NOMO-1 treated with dmso at 0.1 percent for 144 hours (cell line): ENCODE measurements at regions not wholly inside any gene's neighbourhood (a gene's known extent, or its start where the extent isn't known, plus 50 kb on each side); places are given as distances from the start of the nearest gene placed in this dataset.
A peak's percentile ranks its signal among the peaks of the same experiment; 100 is the strongest.
"Not testable (repeated sequence)": the region's sequence is repeated elsewhere in the genome, so short reads cannot be mapped to it uniquely, and the experiment has no call there.

ENCODE experiments used
- DNase-seq: peaks from one replicate; lab custom pipeline; 2025; ENCODE audit not compliant: unreplicated experiment; lab: John Stamatoyannopoulos, UW

DNA sequence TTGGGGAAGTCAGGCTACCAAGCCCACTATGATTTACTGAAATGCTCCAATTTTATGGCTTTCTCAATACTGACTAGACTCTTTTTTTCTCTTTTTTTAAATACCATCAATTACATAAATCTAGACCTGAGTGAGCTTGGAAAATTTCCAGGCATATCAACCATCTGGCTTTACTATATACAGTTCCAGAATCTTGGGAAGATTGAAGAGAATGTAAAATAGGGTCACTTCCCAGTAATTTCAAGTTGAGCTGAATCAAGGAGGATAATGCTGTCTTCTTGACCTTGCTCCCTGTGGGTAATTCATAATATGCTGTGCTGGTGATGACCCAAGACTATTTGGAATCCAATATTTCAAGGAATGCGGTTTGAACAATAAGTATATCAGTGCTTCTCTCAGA is 108.1 kb downstream of the MAP3K21 start:
- DNase-seq, result no peak

DNA sequence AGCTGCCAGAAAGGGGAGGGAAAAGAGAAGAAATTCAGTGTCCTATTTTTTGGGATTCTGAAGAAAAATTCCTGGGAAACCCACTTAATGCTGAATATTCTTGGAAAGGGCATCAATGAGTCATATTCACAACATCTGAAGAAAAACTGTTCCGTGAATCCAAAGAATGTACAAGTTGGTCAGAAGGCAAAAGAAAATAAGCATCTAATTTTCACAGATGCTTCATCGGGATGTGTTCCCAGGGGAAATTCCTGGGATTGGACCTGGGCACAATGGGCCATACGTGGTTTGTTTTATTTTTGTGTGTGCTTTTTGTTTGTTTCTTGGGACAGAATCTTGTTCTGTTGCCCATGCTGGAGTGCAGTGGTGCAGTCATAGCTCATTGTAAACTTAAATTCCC is 112.2 kb downstream of the MAP3K21 start:
- no peak for DNase-seq

DNA sequence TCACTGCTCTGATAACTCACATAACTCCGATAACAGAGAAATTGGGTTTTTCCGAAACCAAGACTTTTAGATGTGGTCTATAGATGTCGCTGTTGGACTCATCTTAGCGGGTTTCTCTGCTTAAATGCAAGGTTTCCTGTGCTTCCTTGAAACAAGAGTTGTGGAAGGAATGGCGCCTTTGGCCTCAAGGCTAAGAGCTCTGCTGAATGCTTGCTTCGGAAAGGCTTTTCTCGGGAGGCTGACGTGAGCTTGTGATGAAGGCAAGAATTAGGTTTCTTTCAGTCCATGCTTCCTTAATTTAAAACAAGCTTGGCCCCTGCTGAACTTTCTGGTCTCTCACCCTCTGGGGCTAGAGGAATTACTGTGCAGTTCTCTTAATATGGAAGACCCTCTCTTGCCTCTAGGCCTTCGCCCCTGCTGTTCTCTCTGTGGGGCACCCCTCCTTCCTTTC is 113.5 kb downstream of the MAP3K21 start:
- peak; percentile 2 for DNase-seq

DNA sequence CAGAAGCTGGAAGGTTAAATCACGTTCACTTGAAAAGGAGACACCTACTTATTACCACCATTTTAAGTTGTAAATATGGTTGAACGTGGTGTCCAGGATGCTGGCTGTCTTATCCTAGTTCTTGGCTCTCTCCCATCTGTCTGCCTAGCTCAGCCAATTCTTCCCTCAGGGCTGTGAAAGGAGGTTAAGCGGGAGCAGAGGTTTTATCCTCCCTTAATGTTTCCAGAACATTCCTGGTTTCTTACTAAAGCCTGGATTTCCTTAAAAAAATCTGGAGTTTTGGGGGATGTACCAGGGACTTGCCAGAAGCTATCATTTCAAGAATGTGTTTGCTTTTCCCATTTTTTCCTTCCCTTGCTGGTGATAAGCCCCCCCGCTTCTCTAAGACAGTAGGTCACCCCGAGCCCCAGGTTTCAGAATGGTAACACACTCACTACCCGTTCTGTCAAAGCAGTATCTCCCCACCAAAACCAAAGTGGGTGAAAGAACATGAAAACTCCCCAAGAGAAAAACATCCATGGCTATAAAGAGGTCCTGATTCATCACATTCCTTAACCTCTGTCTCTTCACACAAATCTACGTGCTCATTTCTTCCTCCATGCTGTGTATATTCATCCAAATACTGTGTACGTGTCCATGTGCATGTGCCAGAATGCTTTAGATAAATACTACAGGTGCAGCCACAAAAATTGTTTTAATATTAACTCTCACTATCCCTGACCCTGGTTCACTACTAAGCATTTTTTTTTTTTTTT is 114.7 kb downstream of the MAP3K21 start:
- no peak for DNase-seq

DNA sequence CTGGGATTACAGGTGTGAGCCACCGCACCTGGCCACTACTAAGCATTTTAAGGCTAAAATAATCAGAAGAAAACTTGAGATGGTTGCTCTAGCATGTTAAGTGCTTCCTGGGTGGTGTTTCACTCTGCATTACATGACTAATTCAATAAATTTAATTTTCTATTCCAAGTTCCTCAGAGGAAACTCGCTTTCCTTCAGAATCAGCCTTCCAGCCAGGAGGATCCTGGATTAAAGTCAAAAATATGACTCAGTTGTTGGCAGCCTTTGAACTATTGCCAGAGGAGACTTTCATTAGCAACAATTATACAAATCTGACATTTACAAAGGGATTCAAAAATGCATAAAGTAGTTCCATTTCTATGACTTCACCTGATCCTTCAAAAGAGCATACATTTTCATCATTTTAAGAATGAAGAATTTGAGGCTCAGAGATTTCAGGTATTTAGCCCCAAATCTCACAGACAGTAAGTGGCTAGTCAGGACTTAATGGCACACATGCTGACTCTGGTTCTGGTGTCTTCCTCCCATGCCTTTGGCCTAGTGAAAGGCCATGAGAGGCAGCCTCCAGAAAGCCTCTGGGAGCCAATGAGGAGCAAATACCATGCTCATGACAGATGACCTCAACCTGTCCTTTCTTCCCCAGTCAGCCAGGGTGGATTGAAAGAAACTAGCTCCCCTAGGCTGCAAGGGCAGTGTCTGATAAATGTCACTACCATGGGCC is 115.7 kb downstream of the MAP3K21 start:
- no peak for DNase-seq

DNA sequence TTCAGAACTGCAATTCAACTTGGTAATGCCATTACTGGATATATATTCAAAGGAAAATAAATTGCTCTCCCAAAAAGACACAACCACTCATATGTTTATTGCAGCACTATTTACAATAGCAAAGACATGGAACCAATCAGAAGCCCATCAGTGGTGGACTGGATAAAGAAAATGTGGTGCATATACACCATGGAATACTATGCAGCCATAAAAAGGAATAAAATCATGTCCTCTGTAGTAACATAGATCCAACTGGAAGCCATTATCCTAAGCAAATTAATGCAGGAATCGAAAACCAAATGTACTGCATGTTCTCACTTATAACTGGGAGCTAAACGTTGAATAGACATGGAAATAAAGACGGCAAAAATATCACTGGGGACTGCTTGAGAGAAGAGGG is 117.0 kb downstream of the MAP3K21 start:
- no peak for DNase-seq

DNA sequence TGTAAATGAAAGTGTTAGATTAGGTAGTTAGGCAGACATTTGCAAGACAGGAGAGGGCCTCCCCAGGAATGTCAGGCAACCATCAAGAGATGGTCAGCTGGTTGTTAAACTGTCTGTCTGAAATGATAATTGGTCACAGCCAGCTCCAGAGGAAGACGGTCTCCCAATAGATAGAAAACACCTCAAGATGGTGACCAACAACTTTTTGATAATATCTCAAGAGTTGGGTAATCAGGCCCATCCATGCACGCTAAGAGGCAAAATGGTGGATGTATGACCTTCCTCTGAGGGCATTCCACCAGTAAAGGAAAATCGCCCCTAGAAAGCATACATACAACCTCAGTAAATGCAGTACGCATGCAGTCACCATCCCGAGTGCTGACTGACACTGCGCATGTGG is 118.2 kb downstream of the MAP3K21 start:
- no peak for DNase-seq

DNA sequence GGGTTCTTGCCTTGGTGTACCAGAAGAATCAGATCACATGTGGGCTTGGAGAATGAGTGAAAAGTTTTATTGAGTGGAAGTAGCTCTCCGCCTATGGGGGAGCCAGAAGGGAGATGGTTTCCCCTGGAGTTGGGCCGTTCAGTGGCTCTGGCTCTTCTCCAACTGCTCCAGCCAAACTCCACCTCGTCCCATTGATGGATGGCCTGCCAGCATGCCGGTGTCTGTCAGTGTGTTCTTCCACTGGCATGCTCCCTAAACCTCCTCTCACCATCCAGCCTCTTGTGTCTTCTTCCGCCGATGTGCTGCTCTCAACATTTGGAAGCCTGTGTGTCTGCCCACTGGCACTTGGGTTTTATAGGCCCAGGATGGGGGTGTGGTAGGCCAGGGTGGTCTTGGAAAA is 119.4 kb downstream of the MAP3K21 start:
- no peak for DNase-seq

DNA sequence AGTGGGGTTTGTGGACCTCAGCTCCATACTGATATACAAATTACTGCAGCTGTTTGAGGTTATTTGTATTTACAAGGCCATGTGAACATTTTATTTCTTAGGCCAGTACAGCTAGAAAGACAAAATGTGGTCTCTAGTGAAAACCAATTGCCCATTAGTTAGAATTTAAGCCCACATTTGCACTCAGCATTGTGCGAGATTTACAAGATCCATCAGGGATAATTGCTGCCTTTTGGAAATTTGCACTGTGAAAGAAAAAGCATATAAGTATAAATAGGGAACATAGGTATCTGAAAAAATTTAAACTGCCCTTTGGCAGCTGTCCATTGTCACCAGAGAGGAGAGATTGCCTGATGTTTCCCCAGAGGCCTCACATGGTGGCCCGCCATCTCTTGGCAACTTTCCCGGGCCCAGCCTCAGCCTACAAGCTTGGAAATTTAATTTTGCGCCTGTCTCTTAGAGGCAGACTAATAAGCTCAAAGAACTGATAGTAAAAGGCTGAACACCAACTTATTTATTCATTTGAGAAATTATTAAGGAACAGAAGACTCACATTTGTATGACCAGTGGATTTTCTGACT is 120.7 kb downstream of the MAP3K21 start:
- no peak for DNase-seq

DNA sequence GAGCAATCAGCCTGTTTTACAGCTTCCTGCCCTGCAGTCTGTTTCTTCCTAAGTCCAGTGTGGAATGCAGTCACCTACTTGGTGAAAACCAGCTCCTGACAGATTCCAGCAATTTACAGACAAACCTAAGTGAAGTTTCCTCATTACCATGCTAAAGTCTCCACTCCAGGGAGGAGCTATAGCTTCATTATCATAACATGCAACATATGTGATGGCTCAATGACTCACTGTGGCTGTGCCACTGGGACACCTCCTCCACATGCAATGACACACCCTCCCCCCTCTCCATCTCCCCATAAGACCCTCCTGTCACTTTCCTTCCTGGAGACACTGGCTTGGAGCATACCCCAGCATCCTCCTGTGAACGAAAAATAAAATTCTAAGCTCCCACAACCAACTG is 125.2 kb downstream of the MAP3K21 start:
- DNase-seq, result no peak

DNA sequence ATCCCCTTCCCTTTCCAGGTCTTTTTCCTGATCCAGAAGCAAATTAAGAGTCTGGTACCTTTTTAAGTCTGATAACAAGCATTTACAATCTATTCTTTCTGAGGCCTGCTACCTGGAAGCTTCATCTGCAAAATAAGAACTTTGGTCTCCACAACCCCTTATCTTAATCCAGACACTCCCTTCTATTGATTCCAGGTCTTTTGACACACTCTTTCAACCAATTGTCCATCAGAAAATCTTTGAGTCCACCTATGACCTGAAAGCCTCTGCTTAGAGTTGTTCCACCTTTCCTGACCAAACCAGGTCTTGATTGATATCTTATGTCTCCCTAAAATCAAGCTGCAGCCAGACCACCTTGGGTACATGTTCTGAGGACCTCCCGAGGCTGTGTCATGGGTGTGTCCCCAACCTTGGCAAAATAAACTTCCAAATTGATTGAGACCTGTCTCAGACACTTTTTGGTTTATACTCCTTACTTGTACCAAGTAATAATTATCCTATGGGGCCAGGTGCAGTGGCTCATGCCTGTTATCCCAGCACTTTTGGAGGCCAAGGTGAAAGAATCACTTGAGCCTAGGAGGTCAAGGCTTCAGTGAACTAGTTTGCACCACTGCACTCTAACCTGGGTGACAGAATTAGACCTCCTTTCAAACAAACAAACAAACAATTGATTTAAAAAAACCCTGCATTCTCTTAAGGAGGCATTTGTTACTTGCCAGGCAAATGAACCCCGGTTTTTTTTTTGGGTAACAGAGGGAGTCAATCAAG is 126.1 kb downstream of the MAP3K21 start:
- no peak for DNase-seq

DNA sequence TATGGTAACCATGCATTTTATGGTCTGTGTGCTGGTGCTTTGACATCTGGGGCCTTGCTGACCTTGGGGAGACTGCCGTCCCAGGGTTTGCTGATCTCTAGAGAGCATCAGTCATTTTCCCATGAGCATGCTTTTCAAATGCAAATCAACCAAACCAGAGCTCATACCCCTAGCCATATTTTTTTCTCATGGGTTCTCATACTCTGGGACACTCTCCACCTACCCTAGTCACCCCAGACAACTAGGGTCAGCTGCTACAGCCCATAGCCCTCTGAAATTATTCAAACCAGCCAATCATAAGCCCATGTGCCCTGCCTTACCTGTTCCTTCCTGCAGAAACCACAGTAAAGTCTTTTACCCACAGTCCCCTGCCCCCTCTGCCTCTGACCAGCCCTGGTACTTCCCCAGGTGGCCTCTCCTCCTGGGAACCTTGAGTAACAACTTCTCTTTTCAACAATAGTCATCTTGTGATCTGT is 132.0 kb downstream of the MAP3K21 start:
- no peak for DNase-seq

DNA sequence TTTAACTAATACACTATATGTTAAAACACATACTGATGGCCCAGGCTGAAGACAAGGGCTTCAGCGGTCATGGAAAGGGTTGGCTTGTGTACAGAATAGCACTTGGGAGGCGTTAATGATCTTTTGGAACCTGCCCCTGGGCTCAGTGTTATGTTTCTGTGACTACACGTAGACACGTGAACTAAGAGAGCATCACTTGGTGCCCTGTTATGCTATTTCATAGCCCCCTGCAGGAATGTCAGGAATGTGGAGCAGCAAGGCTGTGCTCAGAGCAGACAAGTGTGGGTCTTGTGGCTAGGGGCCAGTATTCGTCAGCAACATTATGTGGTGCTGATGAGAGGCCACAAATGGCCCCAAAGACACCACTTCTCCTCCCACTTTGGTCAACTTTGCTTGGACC is 132.4 kb downstream of the MAP3K21 start:
- DNase-seq, result no peak

DNA sequence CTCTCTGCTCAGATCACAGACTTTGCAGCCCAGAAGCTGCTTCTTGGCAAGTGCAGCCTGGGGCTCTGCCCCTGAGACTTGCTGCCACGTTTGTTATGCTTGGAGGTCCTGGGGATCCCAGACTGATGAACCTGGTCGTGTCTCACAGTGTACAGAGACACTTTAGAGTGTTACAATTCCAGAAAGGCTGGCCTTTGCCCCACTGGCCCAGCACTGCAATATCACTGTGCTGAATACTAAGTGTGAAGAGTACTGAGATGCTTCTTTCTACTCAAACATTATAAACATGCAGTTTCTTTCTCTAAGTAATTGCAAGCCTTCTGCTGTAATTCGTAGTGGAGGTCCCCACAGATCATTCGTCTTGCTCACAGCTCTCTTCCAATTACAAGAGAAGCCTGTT is 133.2 kb downstream of the MAP3K21 start:
- DNase-seq, result no peak

DNA sequence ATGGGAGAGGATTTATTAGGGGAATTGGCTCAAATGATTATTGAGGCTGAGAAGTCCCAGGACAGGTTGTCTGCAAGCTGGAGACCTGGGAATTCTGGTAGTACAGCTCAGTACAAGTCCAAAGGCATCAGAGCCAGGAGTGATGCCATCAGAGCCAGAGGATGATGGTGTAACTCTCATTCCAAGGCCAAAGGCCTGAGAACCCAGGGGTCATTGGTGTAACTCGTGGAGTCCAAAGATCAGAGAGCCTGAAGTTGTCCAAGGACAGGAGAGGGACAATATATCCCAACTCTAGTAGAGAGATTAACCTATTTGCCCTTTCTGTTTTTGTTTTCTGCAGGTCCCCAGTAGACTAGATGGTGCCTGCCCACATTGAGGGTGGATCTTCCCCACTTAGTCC is 134.3 kb downstream of the MAP3K21 start:
- DNase-seq, result no peak

DNA sequence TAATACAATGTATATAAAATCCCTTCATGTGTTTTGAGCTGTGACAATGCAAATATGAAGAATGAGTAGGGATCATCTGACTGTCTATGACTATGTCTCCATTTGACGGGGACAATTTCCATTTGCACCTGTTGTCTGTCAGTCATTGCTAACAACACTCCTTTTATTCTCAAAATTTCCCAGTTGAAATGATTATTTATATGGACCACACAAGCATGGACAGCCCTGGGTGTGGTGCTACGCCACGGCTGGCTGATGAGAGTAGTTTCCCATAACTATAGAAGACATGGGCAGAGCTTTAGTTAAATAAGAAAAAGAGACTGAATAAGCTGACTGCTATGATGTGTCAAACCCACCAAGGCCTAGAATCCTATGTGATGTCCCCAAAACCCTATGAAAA is 135.8 kb downstream of the MAP3K21 start:
- DNase-seq, result no peak

DNA sequence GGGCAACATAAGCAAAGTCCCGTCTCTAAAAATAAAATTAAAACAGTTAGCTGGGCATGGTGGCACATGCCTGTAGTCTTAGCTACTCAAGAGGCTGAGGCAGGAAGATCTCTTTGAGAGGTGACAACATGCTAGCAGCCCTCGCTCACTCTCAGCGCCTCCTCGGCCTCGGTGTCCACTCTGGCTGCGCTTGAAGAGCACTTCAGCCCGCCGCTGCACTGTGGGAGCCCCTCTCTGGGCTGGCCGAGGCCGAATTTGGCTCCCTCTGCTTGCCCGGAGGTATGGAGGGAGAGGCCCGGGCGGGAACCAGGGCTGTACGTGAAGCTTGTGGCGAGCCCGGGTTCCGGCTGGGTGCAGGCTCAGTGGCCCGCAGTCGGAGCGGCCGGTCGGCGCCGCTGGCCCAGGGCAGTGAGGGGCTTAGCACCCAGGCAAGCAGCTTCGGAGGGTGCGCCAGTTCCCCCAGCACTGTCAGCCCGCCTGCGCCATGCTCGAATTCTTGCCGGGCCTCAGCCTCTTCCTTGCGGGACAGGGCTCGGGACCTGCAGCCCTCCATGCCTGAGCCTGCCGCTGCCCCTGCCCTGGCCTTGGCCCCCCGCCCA is 138.3 kb downstream of the MAP3K21 start:
- DNase-seq, result no peak

DNA sequence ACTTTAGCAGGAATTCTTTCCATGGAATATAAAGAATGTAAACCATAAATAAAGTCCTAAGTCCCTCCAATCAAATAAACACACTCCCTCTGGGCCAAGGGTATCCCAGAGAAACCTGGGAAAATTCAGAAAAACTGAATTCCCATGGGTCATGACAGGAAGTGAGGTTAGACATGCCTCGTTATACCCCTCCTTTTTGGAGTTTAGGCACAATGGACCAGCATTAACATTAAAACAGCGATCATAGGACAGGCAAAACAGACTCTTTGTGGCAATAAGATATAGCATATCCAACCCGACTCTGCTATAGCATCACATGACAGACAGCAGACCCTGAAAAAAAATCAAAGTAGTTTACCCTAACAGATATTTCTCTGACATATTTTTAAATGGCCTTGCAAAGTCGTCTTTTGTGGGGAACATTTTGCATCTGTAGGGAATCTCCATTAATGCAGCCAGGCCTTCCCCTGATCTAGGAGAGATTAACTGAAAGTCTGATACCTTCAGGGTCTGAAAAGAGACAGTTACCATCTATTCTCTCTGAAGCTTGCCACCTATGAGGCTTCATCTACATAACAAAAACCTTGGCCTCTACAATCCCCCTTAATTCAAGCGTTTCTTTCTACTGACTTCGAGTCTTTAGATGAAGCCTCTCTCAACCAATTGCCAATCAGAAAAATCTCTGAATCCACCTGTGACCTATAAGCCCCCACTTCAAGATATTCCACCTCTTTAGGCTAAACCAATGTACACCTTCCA is 143.0 kb upstream of the KCNK1 start:
- DNase-seq, result no peak

DNA sequence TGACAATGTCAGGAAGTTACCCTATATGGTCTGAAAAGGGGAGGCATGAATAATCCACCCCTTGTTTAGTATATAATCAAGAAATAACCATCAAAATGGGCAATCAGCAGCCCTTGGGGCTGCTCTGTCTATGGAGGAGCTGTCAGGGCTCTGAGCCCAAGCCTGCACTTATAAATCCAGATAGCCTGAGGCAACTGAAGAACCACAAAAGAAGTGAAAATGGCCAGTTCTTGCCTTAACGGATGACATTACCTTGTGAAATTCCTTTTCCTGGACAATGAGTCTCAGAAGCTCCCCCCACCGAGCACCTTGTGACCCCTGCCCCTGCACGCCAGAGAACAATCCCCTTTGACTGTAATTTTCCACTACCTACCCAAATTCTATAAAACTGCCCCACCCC is 142.1 kb upstream of the KCNK1 start:
- DNase-seq, result not testable (repeated sequence)

DNA sequence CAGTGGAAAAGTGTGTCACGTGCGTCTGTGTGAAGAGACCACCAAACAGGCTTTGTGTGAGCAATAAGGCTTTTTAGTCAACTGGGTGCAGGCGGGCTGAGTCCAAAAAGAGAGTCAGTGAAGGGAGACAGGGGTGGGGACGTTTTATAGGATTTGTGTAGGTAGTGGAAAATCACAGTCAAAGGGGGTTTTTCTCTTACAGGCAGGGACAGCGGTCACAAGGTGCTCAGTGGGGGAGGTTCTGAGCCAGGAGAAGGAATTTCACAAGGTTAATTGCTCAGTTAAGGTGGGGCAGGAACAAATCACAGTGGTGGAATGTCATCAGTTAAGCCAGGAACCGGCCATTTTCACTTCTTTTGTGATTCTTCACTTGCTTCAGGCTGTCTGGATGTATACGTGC is 141.1 kb upstream of the KCNK1 start:
- not testable (repeated sequence) for DNase-seq
